DMS53 treated with DMSO at 0.1 percent for 48 hours (cell line): ENCODE measurements at regions not wholly inside any gene's neighbourhood (a gene's known extent, or its start where the extent isn't known, plus 50 kb on each side); places are given as distances from the start of the nearest gene placed in this dataset.
"Not testable (repeated sequence)": the region's sequence is repeated elsewhere in the genome, so short reads cannot be mapped to it uniquely, and the experiment has no call there.

Source experiments
- DNase-seq: peaks from one replicate; lab custom pipeline; 2025; ENCODE audit not compliant: unreplicated experiment; lab: John Stamatoyannopoulos, UW

DNA sequence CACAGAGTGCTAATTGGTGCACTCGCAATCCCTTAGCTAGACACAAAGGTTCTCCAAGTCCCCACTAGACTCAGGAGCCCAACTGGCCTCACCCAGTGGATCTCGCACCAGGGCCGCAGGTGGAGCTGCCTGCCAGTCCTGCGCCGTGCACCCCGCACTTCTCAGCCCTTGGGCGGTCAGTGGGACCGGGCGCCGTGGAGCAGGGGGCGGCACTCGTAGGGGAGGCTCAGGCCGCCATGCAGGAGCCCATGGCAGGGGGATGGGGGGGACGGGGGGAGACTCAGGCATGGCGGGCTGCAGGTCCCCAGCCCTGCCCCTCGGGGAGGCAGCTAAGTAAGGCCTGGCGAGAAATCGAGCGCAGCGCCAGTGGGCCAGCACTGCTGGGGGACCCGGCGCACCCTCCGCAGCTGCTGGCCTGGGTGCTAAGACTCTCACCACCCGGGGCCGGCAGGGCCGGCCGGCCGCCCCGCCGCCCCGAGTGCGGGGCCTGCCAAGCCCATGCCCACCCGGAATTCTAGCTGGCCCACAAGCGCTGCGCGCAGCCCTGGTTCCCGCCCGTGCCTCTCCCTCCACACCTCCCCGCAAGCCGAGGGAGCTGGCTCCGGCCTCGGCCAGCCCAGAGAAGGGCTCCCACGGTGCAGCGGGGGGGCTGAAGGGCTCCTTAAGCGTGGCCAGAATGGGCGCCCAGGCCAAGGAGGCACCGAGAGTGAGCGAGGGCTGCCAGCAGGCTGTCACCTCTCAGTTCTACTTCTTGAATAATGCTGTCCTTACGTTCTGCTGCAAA, 258.2 kb downstream of the GALC start:
- DNase-seq, result not testable (repeated sequence)

- DNase-seq, result not testable (repeated sequence)
Measured at GRCh38 chr14:87733115-87733514, 259.9 kb downstream of the GALC start.

- no peak for DNase-seq
Measured at GRCh38 chr14:87732562-87732961, 260.4 kb downstream of the GALC start.

- no peak for DNase-seq
Measured at GRCh38 chr14:87725318-87725717, 267.7 kb downstream of the GALC start.

DNA sequence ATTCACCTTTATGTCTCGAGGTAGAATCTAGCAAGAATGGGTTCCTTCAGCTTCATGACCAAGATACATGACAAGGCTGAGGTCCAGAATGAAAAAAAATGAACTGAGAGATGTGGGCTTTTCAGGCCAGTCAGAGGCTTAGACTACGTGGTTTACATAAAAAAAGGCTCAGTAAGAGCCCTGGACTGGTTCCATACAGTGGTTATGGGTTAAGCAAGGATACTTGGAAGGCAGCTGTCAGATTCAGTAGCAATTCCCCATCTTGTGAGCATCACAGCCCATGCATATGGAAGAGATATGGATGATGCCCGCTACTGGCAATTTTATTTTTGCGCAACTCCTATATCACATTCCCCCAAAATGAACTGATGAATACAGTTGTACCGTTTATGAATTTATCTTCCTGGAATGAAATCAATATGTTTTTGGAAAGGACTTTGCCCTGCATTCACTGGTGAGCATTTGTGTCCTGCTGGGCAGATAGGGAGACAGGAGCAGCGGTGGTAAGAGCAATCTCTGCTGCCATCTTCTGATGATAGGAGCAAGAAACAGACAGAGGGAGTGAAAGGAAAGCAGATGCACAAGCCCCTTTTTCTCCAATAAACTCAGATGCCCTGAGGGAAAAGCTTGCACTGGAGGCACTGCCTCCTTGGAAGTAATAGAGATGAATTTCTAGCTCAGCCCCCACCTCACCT, 280.4 kb downstream of the GALC start:
- no peak for DNase-seq

GRCh38 chr14:87705439-87705896, 287.5 kb downstream of the GALC start:
- DNase-seq, result no peak

DNA sequence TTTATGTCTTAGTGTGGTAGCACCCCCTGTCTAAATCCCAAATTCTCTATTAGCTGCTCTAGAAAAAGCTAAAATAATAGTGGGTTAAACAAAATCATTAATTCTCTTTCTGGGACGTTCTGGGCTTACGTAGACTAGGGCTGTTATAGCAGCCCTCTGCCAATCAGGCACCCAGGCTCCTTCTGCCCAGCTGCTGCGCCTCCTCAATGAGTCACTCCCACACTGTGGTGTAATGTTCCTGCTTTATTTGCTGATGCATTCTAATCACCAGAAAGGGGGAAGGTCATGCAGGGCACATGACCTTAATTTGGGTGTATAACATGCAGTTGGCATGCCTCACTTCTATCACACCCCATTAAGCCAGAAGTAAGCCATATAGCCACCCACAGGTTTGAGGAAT, 294.5 kb downstream of the GALC start:
- no peak for DNase-seq

GRCh38 chr14:87696485-87696884, 296.5 kb downstream of the GALC start:
- DNase-seq, result peak; percentile 62

DNA sequence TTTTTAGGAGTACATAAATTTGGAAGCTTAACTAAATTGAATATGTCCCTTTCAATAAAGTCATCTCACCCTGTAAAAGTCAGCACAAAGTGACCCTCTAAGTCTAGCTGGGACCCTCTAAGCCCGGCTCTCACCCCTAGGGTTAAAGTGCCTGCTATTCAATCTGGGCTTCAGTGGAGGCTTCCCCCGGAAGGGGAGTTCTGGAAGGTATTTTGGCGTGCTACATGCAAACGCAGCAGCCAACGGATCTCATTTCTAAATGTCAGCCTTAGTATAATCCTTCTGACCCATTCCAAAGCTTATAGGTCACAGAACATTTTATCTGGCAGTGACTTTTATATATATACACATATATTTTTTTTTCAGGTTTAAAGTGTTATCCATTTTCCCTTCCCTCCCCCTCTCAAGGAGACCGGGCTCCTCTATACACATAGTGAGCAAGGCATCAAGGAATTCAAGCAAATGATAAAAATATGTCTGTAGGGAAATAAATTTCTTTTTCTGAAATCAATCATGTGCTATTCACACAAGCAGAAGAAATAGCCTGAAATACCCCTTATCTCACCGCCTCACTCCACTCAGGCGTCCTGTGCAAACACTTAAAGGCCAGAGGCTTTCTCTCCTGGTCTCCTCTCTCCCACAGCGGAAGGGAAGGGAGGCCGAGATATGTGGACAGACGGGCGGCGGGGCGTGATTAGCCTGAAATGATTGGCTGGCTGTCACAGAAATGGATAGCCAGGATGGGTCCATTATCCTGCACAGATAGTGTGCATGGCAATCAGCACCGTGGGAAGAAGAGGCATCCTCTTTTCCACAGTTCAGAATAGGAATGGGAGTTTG, 301.7 kb downstream of the GALC start:
- peak; percentile 78 for DNase-seq

- no peak for DNase-seq
Measured at GRCh38 chr14:87690076-87690613, 302.8 kb downstream of the GALC start.

DNA sequence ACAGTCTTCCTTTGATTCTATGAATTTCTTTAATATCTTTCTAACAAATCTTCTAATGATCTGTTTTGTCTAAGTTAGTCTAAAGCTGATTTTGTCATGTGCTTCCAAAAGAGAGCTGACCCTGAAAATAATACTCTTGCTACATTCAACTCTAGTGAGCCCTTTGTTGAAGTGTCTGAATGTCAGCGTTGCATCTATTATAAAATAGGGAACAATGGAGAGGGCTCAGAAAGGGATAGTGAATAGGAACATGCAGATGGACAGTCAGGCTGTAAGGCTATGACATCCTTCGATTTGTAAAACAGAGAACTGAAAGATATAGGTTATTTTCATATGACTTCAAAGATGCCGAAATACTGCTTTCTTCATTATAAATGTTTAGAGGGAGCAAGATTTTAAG, 304.5 kb downstream of the GALC start:
- DNase-seq, result no peak

DNA sequence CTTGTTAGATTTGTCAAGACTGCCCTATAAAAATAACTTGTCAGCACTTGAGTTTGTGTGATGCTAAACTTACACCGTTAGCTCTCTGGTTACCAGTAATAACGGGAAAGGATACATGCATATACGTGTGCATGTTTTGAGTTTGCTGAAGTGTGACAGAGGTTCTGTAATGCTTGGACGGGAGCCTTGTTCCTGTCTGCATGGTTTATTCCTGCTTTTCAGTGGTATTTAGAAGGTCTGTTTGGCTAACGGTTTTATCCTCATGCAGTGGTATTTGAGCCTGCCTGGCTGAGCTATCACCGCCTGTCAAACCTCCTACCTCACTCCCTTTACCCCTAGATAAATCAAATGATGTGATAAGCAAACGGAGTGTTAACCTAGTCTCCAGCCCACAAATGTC, 305.6 kb downstream of the GALC start:
- no peak for DNase-seq

DNA sequence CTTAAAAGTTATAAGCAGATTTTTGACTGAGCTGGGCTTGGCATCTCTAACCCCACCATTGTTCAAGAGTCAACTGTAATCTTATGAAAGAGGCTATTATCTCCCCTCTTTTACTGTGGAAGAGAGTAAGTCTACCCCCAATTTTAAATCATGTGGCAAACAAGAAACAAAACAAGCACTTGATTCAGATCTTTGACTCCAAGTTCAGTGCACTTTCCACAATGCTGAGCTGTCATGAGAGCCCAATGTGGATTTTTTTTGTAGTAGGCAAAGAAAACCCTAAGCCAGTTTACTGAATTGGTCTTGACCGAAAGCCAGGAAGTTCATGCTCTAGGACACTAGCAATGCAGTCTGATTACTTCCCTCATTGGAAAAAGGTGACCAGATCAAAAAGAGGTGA, 306.2 kb downstream of the GALC start:
- no peak for DNase-seq

GRCh38 chr14:87679866-87680265, 313.1 kb downstream of the GALC start:
- no peak for DNase-seq

DNA sequence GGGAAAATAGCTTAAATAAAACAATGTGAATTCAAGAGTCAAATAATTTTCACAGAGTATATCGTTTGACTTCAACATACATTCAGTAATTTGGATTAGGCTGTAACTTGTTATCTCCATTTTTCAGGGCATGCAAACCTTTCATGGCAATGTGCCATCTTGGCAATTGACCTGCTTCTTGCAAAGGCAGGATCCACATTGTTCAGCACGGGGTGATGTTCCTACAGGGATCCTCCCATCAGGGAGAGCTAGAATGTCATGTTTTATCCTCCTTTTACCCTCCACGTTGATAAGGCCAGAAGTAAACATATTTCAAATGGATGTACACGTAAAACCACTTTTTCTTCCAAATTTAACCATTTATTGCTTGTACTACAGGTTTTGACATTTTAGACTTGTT, 314.4 kb downstream of the GALC start:
- no peak for DNase-seq

GRCh38 chr14:87676814-87677437, 316.1 kb downstream of the GALC start:
- DNase-seq, result no peak

- no peak for DNase-seq
Measured at GRCh38 chr14:87667659-87668058, 325.3 kb downstream of the GALC start.

GRCh38 chr14:87656315-87656714, 336.7 kb downstream of the GALC start:
- DNase-seq, result no peak

DNA sequence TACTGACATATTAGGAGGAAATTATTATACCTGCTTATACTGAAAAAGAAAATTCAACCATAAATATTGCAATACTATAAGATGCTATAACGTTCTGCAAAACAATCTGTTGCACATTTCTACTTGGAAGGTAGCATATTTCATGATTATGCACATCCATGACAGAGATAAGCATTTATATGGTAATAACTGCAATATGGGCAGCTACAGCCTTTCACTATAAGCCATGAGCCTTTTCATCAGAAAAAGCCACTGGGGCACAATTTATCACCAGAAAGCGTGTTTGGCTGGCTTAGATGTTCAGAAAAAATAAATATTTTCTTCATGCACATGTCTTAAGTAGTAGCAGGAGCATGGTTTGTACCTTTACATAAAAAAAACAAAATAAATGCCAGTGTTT, 340.7 kb downstream of the GALC start:
- no peak for DNase-seq

- DNase-seq, result no peak
Measured at GRCh38 chr14:87644689-87645088, 348.3 kb downstream of the GALC start.

DNA sequence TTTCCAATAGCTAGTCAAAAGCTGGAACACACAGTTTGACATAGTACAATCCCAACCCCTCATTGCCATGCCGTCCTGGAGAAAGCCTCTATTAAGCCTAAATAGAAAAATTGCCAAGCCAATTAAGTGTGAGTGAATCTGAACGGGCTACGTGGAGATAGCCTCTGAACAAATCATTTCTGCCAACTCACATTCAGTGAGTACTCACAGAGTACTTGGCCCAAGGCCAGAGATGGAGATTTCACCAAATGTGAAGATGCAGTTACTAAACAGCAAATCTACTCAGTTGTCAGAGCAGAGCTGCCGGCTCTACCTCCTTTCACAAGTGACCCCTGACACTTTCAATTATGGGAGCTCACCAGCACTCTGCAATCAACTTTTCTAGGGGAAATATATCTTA, 350.0 kb downstream of the GALC start:
- DNase-seq, result no peak
